Esophagus (tissue), 2 donors: ENCODE measurements at regions not wholly inside any gene's neighbourhood (a gene's known extent, or its start where the extent isn't known, plus 50 kb on each side); places are given as distances from the start of the nearest gene placed in this dataset.
"Not testable (repeated sequence)": the region's sequence is repeated elsewhere in the genome, so short reads cannot be mapped to it uniquely, and the experiment has no call there.

Source experiments
- H3K27ac ChIP-seq, 2 donors: one replicate each; pipeline ENCODE4 v1.5.1; 2013; ENCODE audit warnings: low read depth in 2 of 2, mild to moderate bottlenecking in 2 of 2, inconsistent platforms in 1 of 2, low read length in 1 of 2, moderate library complexity in 1 of 2
- H3K27me3 ChIP-seq, 2 donors: one replicate each; pipeline ENCODE4 v1.6.1; 2013; ENCODE audit warnings: low read length in 2 of 2, control low read depth in 1 of 2, mild to moderate bottlenecking in 1 of 2; ENCODE audit not compliant: insufficient read depth in 2 of 2, control insufficient read depth in 1 of 2
- H3K36me3 ChIP-seq, 2 donors: one replicate each; pipeline ENCODE4 v1.6.1; 2013; ENCODE audit warnings: low read length in 1 of 2; ENCODE audit not compliant: control insufficient read depth in 2 of 2, insufficient read depth in 2 of 2
- H3K4me1 ChIP-seq, 2 donors: one replicate each; pipeline ENCODE4 v1.6.1; 2013; ENCODE audit warnings: low read length in 1 of 2; ENCODE audit not compliant: control insufficient read depth in 2 of 2, insufficient read depth in 2 of 2
- H3K4me3 ChIP-seq, 2 donors: one replicate each; pipeline ENCODE4 v1.5.1; 2013; ENCODE audit warnings: low read length in 2 of 2, mild to moderate bottlenecking in 2 of 2, low read depth in 1 of 2, moderate library complexity in 1 of 2
- H3K9me3 ChIP-seq, 2 donors: one replicate each; pipeline ENCODE4 v1.6.1; 2013; ENCODE audit warnings: mild to moderate bottlenecking in 2 of 2, low read depth in 1 of 2, low read length in 1 of 2, moderate library complexity in 1 of 2; ENCODE audit not compliant: control insufficient read depth in 2 of 2, insufficient read depth in 1 of 2
- whole genome bisulfite sequencing, 2 donors: extraction: QIAGEN DNeasy Blood & Tissue Kit; methylation state at CpG; one replicate each; pipeline ENCODE4 v1.1.7; 2013; 5-methylcytosine and 5-hydroxymethylcytosine counted together
- donor health status: healthy with polysubstance abuse.
- donor health status: Bipolar disorder and iron deficiency.

- 70 to 82% methylated on average over 7 of the region's 7 CpGs for WGBS, 2 donors
Observed at GRCh38 chr1:207196135-207196534, 92.1 kb downstream of the C4BPA start.

GRCh38 chr1:207201534-207201933 is 97.5 kb downstream of the C4BPA start:
- not testable (repeated sequence) for H3K36me3 ChIP-seq, H3K27ac ChIP-seq, H3K27me3 ChIP-seq, H3K9me3 ChIP-seq, H3K4me3 ChIP-seq, H3K4me1 ChIP-seq
- WGBS, 2 donors, result 77 to 93% methylated on average over 3 of the region's 3 CpGs

More at GRCh38 chr1:207196135-207196534, 92.1 kb downstream of the C4BPA start:
- H3K4me3 ChIP-seq, H3K27me3 ChIP-seq, H3K9me3 ChIP-seq, H3K27ac ChIP-seq, H3K36me3 ChIP-seq, H3K4me1 ChIP-seq: not testable (repeated sequence)

GRCh38 chr1:207202480-207202879 is 98.4 kb downstream of the C4BPA start:
- H3K4me1 ChIP-seq, result no peaks in the 10 kb centered on the region
- no peaks in the 10 kb centered on the region for H3K27me3 ChIP-seq
- H3K36me3 ChIP-seq, result no peaks in the 10 kb centered on the region
- H3K9me3 ChIP-seq, result no peaks in the 10 kb centered on the region
- H3K4me3 ChIP-seq, result no peak overlapping the region
- no peak overlapping the region for H3K27ac ChIP-seq
- 85% methylated on average over 3 of the region's 3 CpGs for WGBS, 2 donors

DNA sequence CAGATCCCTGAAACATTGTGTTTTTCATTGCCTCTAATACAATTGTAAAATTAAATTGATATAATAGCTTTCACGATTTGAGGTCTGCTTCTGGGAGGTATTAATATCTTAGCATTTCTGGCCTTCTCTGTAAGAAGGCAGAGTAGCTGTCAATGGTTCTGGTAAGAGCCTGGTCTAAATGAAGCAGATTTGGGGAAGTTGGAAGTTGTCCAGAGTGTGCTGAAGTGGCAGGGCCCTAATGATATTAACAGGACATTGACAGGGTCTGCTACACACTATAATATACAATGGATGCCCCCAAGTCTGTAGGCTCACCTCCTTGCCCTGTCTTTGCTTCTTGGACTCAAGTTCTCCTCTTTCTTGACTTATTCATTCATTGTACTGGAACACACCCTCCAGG is 99.5 kb downstream of the C4BPA start:
- H3K4me3 ChIP-seq, result no peak overlapping the region
- H3K4me1 ChIP-seq, result no peaks in the 10 kb centered on the region
- no peak overlapping the region for H3K27ac ChIP-seq
- H3K36me3 ChIP-seq, result no peaks in the 10 kb centered on the region
- 93 to 95% methylated on average over 1 of the region's 1 CpG for WGBS, 2 donors
- no peaks in the 10 kb centered on the region for H3K9me3 ChIP-seq
- no peaks in the 10 kb centered on the region for H3K27me3 ChIP-seq

- Histone ChIP-seq H3K27ac (no peak overlapping the region), H3K36me3 (no peaks in the 10 kb centered on the region), H3K4me1 (no peaks in the 10 kb centered on the region), H3K9me3 (no peaks in the 10 kb centered on the region), H3K27me3 (no peaks in the 10 kb centered on the region), H3K4me3 (no peak overlapping the region)
- 26 to 33% methylated on average over 2 of the region's 2 CpGs for WGBS, 2 donors
Observed at GRCh38 chr1:207205614-207206061, 101.6 kb downstream of the C4BPA start.

- H3K4me3 ChIP-seq, H3K9me3 ChIP-seq, H3K36me3 ChIP-seq, H3K4me1 ChIP-seq, H3K27me3 ChIP-seq, H3K27ac ChIP-seq: not testable (repeated sequence)
- 81 to 85% methylated on average over 2 of the region's 2 CpGs for WGBS, 2 donors
Observed at GRCh38 chr1:207208691-207209090, 104.7 kb downstream of the C4BPA start.

GRCh38 chr1:207214453-207214852 is 107.0 kb upstream of the CD55 start:
- Histone ChIP-seq H3K27me3 (no peaks in the 10 kb centered on the region), H3K27ac (no peak overlapping the region), H3K36me3 (no peaks in the 10 kb centered on the region), H3K9me3 (no peaks in the 10 kb centered on the region), H3K4me3 (no peak overlapping the region), H3K4me1 (no peaks in the 10 kb centered on the region)
- WGBS, 2 donors, result 89 to 93% methylated on average over 1 of the region's 1 CpG

DNA sequence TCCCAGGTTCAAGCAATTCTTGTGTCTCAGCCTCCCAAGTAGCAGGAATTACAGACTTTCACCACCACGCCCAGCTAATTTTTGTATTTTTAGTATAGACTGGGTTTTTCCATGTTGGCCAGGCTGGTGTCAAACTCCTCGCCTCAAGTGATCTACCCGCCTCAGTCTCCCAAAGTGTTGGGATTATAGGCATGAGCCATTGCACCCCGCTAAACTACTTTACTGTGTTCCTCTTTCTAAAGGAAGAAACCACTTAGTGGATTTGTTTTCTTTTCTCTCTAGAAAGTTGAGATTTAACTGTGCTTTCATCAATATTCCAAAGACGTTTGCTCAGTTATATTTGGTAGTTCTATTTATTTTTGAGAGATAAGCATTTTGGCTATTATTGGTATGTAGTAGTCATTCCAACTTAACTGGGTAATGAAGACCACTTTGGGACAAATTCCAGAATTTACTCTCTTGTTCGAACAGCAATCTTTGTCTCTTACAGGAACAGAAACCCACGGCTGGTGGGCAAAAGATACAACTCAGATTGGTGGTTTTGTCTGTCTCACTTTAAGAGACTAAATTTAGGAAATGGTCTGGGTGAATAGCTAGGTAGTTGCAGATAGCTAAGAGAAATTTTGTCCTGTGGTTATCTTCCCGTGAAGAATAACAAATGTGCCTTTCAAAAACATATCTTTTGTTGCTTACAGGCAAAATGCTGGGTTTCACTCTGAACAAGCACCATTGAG is 103.5 kb upstream of the CD55 start:
- WGBS, 2 donors, result 71 to 72% methylated on average over 8 of the region's 8 CpGs
- H3K27ac ChIP-seq, result no peak overlapping the region
- H3K27me3 ChIP-seq, result no peaks in the 10 kb centered on the region
- H3K36me3 ChIP-seq, result no peaks in the 10 kb centered on the region
- no peaks in the 10 kb centered on the region for H3K9me3 ChIP-seq
- H3K4me1 ChIP-seq, result no peaks in the 10 kb centered on the region
- no peak overlapping the region for H3K4me3 ChIP-seq

DNA sequence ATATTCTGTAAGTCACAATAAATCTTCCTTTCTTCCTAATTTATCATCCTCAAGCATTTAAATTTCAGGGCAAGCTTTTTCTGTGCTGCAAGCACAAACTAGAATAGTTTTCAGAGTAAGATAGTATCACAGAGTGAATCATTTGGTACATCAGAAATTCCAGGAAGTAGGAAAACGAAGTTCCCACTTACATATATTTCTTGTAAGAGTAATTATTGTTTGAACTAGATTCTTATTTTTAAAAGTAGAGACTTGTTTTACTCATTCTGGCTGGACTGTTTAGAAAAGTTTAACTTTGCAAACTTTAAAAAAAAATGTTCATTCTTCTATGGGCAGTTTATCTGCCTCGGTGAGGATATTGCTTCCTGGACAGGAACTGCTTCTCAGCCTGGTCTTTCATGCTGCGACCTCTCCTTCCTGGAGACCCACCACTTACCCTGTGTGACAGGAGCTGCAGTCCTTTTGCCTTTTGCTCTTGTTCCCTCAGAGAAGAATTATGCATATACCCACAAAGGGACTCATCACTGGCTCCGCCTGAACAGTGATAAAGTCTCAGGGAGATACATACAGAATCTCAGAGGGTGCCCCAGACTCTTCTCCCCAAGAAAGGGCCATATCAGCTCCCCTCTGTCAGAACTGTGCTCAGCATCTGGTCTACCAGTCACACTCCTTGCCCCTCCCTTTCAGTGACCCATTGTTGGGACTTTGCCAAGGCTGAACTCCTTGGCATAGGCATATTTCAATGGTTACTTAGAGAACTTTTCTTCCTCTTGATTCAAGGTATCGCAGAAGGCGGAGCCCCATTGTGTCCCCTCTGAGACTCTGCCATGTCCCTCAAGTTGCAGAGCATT is 102.7 kb upstream of the CD55 start:
- Histone ChIP-seq H3K4me1 (no peaks in the 10 kb centered on the region), H3K9me3 (no peaks in the 10 kb centered on the region), H3K36me3 (no peaks in the 10 kb centered on the region), H3K4me3 (no peak overlapping the region), H3K27ac (no peak overlapping the region), H3K27me3 (no peaks in the 10 kb centered on the region)
- WGBS, 2 donors, result 59 to 60% methylated on average over 6 of the region's 6 CpGs
